ENCODE measurements at regions not wholly inside any gene's neighbourhood (a gene's known extent, or its start where the extent isn't known, plus 50 kb on each side); places are given as distances from the start of the nearest gene placed in this dataset.

DNA sequence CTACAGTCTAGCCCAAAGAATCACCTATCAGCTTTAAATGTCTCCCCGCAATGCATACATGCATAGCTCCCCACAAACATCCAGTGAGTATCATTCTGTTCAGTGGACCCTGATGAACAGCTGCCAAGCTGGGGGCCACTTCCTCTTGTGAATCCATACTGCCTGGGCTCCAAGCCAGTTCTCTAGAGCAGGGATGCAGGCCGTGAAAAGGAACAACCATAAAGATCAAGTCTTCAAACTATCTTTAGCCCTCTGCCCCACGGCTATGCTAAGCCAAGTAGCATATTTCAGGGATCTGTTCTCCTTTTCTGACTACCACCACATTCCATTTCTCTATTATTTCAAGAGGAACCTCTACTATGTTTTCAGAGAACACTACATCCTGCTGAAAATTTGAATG lies 191.7 kb upstream of the BTBD3 start:
- DNase-seq (ENCODE audit: low spot score), result no peak
- POLR2A ChIA-PET, result no interaction called here
- H3K27ac ChIP-seq (ENCODE audit: low read depth, low read length, poor library complexity, severe bottlenecking), result no peak overlapping the region

DNA sequence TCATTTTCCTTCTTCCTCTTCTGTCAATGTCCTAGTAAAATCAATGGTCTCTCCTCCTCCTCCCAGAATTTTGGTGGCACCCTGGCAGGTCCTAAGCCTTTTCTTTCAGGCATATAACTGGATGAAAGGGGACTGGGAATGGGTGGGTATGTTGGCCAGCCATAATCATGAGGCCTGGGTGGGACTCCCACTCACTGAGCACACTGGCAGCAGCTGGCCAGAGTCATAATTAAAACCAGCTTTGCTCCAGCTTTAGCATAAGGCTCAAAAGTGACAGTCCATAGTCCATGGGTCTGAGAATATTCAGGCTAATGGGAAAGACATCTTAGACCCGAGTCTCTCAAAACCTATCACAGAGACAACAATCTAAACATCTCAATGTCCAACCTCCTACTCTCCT lies 190.0 kb upstream of the BTBD3 start:
- Histone ChIP-seq H3K4me1 (ENCODE audit: insufficient read depth, low read length, poor library complexity, severe bottlenecking) (no peaks in the 10 kb centered on the region), H3K9me3 (ENCODE audit: low read length) (no peaks in the 10 kb centered on the region), H3K79me2 (ENCODE audit: insufficient read depth, low read depth, low read length) (no peaks in the 10 kb centered on the region), H3K4me3 (ENCODE audit: low read depth, low read length, poor library complexity, severe bottlenecking) (no peak overlapping the region), H4K20me1 (ENCODE audit: insufficient read depth, low read length) (no peaks in the 10 kb centered on the region), H3K36me3 (ENCODE audit: insufficient read depth, low read length) (no peaks in the 10 kb centered on the region), H2AFZ (ENCODE audit: low read length) (no peak overlapping the region), H3K4me2 (ENCODE audit: low read length) (no peak overlapping the region), H3K27ac (ENCODE audit: low read depth, low read length, poor library complexity, severe bottlenecking) (no peak overlapping the region), H3K9me2 (ENCODE audit: insufficient read depth, low read length) (no peaks in the 10 kb centered on the region)
- intact Hi-C loops (cut with micrococcal nuclease; ENCODE audit: unreplicated experiment), result no loop called here
- DNase-seq (ENCODE audit: low spot score), result no peak
- TF ChIP-seq EZH2phosphoT487 (IDR thresholded peaks at IDR 0.05; ENCODE audit: borderline replicate concordance, low read depth, low read length), result no peak
- TF ChIP-seq, protein P1, sequence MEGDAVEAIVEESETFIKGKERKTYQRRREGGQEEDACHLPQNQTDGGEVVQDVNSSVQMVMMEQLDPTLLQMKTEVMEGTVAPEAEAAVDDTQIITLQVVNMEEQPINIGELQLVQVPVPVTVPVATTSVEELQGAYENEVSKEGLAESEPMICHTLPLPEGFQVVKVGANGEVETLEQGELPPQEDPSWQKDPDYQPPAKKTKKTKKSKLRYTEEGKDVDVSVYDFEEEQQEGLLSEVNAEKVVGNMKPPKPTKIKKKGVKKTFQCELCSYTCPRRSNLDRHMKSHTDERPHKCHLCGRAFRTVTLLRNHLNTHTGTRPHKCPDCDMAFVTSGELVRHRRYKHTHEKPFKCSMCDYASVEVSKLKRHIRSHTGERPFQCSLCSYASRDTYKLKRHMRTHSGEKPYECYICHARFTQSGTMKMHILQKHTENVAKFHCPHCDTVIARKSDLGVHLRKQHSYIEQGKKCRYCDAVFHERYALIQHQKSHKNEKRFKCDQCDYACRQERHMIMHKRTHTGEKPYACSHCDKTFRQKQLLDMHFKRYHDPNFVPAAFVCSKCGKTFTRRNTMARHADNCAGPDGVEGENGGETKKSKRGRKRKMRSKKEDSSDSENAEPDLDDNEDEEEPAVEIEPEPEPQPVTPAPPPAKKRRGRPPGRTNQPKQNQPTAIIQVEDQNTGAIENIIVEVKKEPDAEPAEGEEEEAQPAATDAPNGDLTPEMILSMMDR (conservative IDR thresholded peaks at IDR 0.05; ENCODE audit: low read length), result no peak
- POLR2A ChIA-PET, result no interaction called here
- CTCF ChIA-PET (ENCODE audit: unreplicated experiment), result no interaction called here
- BruUV-seq (replicated peaks), result no TSS peak

More for the DNA sequence above, 191.7 kb upstream of the BTBD3 start:
- intact Hi-C loops (cut with micrococcal nuclease; ENCODE audit: unreplicated experiment), result no loop called here
- H3K4me1 ChIP-seq (ENCODE audit: insufficient read depth, low read length, poor library complexity, severe bottlenecking), result no peaks in the 10 kb centered on the region
- H3K36me3 ChIP-seq (ENCODE audit: insufficient read depth, low read length), result no peaks in the 10 kb centered on the region
- no peaks in the 10 kb centered on the region for H3K9me3 ChIP-seq (ENCODE audit: low read length)
- no peaks in the 10 kb centered on the region for H3K9me2 ChIP-seq (ENCODE audit: insufficient read depth, low read length)
- CTCF ChIA-PET (ENCODE audit: unreplicated experiment), result no interaction called here
- TF ChIP-seq EZH2phosphoT487 (IDR thresholded peaks at IDR 0.05; ENCODE audit: borderline replicate concordance, low read depth, low read length), result no peak
- TF ChIP-seq, protein P1 (conservative IDR thresholded peaks at IDR 0.05; ENCODE audit: low read length), result no peak
- H3K4me2 ChIP-seq (ENCODE audit: low read length), result no peak overlapping the region
- no TSS peak for BruUV-seq (replicated peaks)
- H3K79me2 ChIP-seq (ENCODE audit: insufficient read depth, low read depth, low read length), result no peaks in the 10 kb centered on the region
- no peak overlapping the region for H2AFZ ChIP-seq (ENCODE audit: low read length)
- no peak overlapping the region for H3K4me3 ChIP-seq (ENCODE audit: low read depth, low read length, poor library complexity, severe bottlenecking)
- H4K20me1 ChIP-seq (ENCODE audit: insufficient read depth, low read length), result no peaks in the 10 kb centered on the region

DNA sequence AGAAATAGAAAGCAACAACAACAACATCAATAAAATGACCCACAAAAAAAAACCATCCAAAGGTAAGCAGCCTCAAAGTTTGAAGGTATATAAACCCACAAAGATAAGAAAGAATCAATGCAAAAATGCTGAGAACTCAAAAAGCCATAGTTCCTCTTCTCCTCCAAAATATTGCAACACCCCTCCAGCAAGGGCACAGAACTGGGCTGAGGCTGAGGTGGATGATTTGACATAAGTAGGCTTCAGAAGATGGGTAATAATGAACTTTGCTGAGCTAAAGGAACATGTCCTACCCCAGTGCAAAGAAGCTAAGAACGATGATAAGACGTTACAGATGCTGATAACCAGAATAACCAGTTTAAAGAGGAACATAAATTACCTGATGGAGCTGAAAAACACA lies 188.8 kb upstream of the BTBD3 start:
- Histone ChIP-seq H3K9me2 (ENCODE audit: insufficient read depth, low read length) (no peaks in the 10 kb centered on the region), H3K79me2 (ENCODE audit: insufficient read depth, low read depth, low read length) (no peaks in the 10 kb centered on the region), H3K4me3 (ENCODE audit: low read depth, low read length, poor library complexity, severe bottlenecking) (no peak overlapping the region), H3K36me3 (ENCODE audit: insufficient read depth, low read length) (no peaks in the 10 kb centered on the region), H3K27ac (ENCODE audit: low read depth, low read length, poor library complexity, severe bottlenecking) (no peak overlapping the region), H3K4me2 (ENCODE audit: low read length) (no peak overlapping the region), H3K4me1 (ENCODE audit: insufficient read depth, low read length, poor library complexity, severe bottlenecking) (no peaks in the 10 kb centered on the region), H2AFZ (ENCODE audit: low read length) (no peak overlapping the region), H3K9me3 (ENCODE audit: low read length) (no peaks in the 10 kb centered on the region), H4K20me1 (ENCODE audit: insufficient read depth, low read length) (no peaks in the 10 kb centered on the region)
- BruUV-seq (replicated peaks), result no TSS peak
- TF ChIP-seq, protein P1 (conservative IDR thresholded peaks at IDR 0.05; ENCODE audit: low read length), result no peak
- TF ChIP-seq EZH2phosphoT487 (IDR thresholded peaks at IDR 0.05; ENCODE audit: borderline replicate concordance, low read depth, low read length), result no peak
- DNase-seq (ENCODE audit: low spot score), result no peak
- ChIA-PET CTCF (ENCODE audit: unreplicated experiment) (no interaction called here), POLR2A (no interaction called here)
- intact Hi-C loops (cut with micrococcal nuclease; ENCODE audit: unreplicated experiment), result no loop called here
